Activated CD8-positive, alpha-beta T cell treated with anti-CD3 and anti-CD28 coated beads for 36 hours (primary cell): ENCODE measurements at regions not wholly inside any gene's neighbourhood (a gene's known extent, or its start where the extent isn't known, plus 50 kb on each side); places are given as distances from the start of the nearest gene placed in this dataset.

Source experiments
- ATAC-seq: fragments of 200-7000 bp; cut with Tn5 transposase; one replicate; pipeline ENCODE4 v1.10.0; 2021; ENCODE audit warnings: mild to moderate bottlenecking, moderate library complexity
- CTCF ChIA-PET: fragments of 350-600 bp; sonication (Branson Sonifier 250); formaldehyde crosslinking; loops from one replicate; lab custom pipeline; 2021; ENCODE audit warnings: antibody characterized with exemption; lab: Charles Lee
- POLR2A ChIA-PET: fragments of 350-600 bp; sonication (Branson Sonifier 250); formaldehyde crosslinking; loops from one replicate; lab custom pipeline; 2021; ENCODE audit warnings: antibody characterized with exemption; lab: Charles Lee
- DNase-seq: peaks from one replicate; pipeline ENCODE4 v3.0.0-alpha.2; 2020
- H3K27ac Mint-ChIP-seq: one replicate; pipeline ENCODE4 v1.8.0; 2021; ENCODE audit warnings: mild to moderate bottlenecking, mixed read lengths
- H3K27me3 Mint-ChIP-seq: one replicate; pipeline ENCODE4 v1.8.0; 2021; ENCODE audit warnings: mixed read lengths
- H3K36me3 Mint-ChIP-seq: one replicate; pipeline ENCODE4 v1.8.0; 2021; ENCODE audit warnings: low read depth, mixed read lengths
- H3K4me1 Mint-ChIP-seq: one replicate; pipeline ENCODE4 v1.8.0; 2021; ENCODE audit warnings: low read depth, mixed read lengths
- H3K4me3 Mint-ChIP-seq: one replicate; pipeline ENCODE4 v1.8.0; 2021; ENCODE audit warnings: mild to moderate bottlenecking, moderate library complexity, mixed read lengths
- H3K9me3 Mint-ChIP-seq: one replicate; pipeline ENCODE4 v1.8.0; 2021; ENCODE audit warnings: mixed read lengths
- CTCF ChIP-seq: fragments of 200-600 bp; IDR thresholded peaks from one replicate; pipeline ENCODE4 v1.8.0; 2022; ENCODE audit warnings: antibody characterized with exemption, mild to moderate bottlenecking
- intact Hi-C: fragments of 100-400 bp; cut with micrococcal nuclease; formaldehyde crosslinking; loops from one replicate; pipeline ENCODE4 v1.10.0; 2022

- POLR2A ChIA-PET, result no interaction called here
- intact Hi-C loops, result no loop called here
- H3K9me3 Mint-ChIP-seq, result peaks cover under 1% of the 10 kb centered on the region
- no peaks in the 10 kb centered on the region for H3K27me3 Mint-ChIP-seq
- DNase-seq (no peak), ATAC-seq (no peak)
- H3K4me1 Mint-ChIP-seq, result no peaks in the 10 kb centered on the region
- H3K27ac Mint-ChIP-seq, result no peak overlapping the region
- CTCF ChIA-PET, result no interaction called here
- H3K36me3 Mint-ChIP-seq, result no peaks in the 10 kb centered on the region
- no peak for TF ChIP-seq CTCF
- no peak overlapping the region for H3K4me3 Mint-ChIP-seq
Observed at GRCh38 chr9:7710686-7711085, 88.9 kb downstream of the DMAC1 start.

DNA sequence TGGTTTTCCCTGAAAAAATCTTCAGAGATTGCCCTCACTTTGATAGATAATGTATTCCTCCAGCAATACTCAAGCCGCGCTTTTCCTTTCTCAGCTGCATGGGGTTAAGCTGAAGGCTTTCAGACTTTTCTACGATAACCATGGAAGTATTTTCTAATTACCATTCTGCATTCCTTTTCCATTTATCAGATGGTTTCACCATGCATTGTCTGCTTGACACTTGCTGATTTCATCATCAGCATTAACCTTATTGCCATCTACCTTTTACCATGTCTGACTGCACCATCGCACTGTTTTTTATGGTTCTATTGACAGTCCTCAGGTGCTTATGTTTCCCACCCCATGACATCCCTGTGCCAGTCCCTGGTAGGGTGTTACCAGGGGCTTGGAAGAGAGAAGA is 91.6 kb downstream of the DMAC1 start:
- no peak overlapping the region for H3K4me3 Mint-ChIP-seq
- H3K27ac Mint-ChIP-seq, result no peak overlapping the region
- CTCF ChIA-PET, result no interaction called here
- H3K27me3 Mint-ChIP-seq, result no peaks in the 10 kb centered on the region
- peaks cover 2% of the 10 kb centered on the region for H3K9me3 Mint-ChIP-seq
- DNase-seq (no peak), ATAC-seq (no peak)
- no peak for TF ChIP-seq CTCF
- POLR2A ChIA-PET, result no interaction called here
- H3K4me1 Mint-ChIP-seq, result no peaks in the 10 kb centered on the region
- no peaks in the 10 kb centered on the region for H3K36me3 Mint-ChIP-seq
- intact Hi-C loops, result no loop called here

GRCh38 chr9:7704543-7704942 is 95.0 kb downstream of the DMAC1 start:
- no peak overlapping the region for H3K4me3 Mint-ChIP-seq
- no peak overlapping the region for H3K27ac Mint-ChIP-seq

GRCh38 chr9:7691909-7692308 is 107.7 kb downstream of the DMAC1 start:
- ATAC-seq (no peak), DNase-seq (no peak)
- Mint-ChIP-seq H3K36me3 (no peaks in the 10 kb centered on the region), H3K27ac (no peak overlapping the region), H3K4me3 (no peak overlapping the region), H3K4me1 (no peaks in the 10 kb centered on the region), H3K9me3 (no peaks in the 10 kb centered on the region), H3K27me3 (peaks cover 2% of the 10 kb centered on the region)
- ChIA-PET POLR2A (no interaction called here), CTCF (no interaction called here)
- TF ChIP-seq CTCF, result no peak
- intact Hi-C loops, result no loop called here

More at GRCh38 chr9:7704543-7704942, 95.0 kb downstream of the DMAC1 start:
- ATAC-seq, result no peak
- Mint-ChIP-seq H3K36me3 (no peaks in the 10 kb centered on the region), H3K4me1 (no peaks in the 10 kb centered on the region), H3K9me3 (peaks cover 2% of the 10 kb centered on the region), H3K27me3 (no peaks in the 10 kb centered on the region)
- CTCF ChIA-PET, result interaction anchor here (0.6 kb wide), 1 partner anchor 295 kb away, joined by 3 read pairs; no protein-coding TSS in a partner anchor
- intact Hi-C loops, result no loop called here
- DNase-seq, result no peak
- POLR2A ChIA-PET, result no interaction called here
- TF ChIP-seq CTCF, result no peak

GRCh38 chr9:7690014-7690413 is 109.6 kb downstream of the DMAC1 start:
- peaks cover 2% of the 10 kb centered on the region for H3K27me3 Mint-ChIP-seq
- CTCF ChIA-PET, result no interaction called here

More at GRCh38 chr9:7690014-7690413, 109.6 kb downstream of the DMAC1 start:
- Mint-ChIP-seq H3K4me1 (no peaks in the 10 kb centered on the region), H3K36me3 (no peaks in the 10 kb centered on the region), H3K9me3 (no peaks in the 10 kb centered on the region), H3K27ac (no peak overlapping the region), H3K4me3 (no peak overlapping the region)
- intact Hi-C loops, result no loop called here
- POLR2A ChIA-PET, result no interaction called here
- no peak for TF ChIP-seq CTCF
- no peak for ATAC-seq
- DNase-seq, result no peak
